ENCODE measurements at regions not wholly inside any gene's neighbourhood (a gene's known extent, or its start where the extent isn't known, plus 50 kb on each side); places are given as distances from the start of the nearest gene placed in this dataset.

DNA sequence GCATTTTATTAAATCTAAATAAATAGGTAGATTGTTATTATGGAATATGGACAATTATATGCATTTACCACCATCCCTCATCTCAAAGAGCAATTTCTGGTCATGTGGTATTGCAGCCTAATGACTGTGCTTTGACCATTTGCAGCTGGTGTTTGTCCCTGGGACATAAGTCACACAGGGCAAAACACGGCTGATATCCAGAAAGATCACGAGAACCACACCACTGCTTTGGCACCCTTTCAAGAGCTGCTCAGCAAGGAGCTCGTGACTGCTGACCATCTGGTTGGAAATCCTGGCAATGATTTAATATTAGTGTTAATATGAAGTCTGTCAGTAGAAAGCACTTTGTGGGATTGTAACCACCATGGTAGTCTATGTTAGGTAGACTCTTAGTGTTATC, 545.0 kb downstream of the GBA3 start (continued):
- TF ChIP-seq SP1 (IDR thresholded peaks at IDR 0.05) (peak; percentile 13), EGR1 (IDR thresholded peaks at IDR 0.05; ENCODE audit: low read depth in 2 of 2) (no peak)
- TF ChIP-seq, protein P1, sequence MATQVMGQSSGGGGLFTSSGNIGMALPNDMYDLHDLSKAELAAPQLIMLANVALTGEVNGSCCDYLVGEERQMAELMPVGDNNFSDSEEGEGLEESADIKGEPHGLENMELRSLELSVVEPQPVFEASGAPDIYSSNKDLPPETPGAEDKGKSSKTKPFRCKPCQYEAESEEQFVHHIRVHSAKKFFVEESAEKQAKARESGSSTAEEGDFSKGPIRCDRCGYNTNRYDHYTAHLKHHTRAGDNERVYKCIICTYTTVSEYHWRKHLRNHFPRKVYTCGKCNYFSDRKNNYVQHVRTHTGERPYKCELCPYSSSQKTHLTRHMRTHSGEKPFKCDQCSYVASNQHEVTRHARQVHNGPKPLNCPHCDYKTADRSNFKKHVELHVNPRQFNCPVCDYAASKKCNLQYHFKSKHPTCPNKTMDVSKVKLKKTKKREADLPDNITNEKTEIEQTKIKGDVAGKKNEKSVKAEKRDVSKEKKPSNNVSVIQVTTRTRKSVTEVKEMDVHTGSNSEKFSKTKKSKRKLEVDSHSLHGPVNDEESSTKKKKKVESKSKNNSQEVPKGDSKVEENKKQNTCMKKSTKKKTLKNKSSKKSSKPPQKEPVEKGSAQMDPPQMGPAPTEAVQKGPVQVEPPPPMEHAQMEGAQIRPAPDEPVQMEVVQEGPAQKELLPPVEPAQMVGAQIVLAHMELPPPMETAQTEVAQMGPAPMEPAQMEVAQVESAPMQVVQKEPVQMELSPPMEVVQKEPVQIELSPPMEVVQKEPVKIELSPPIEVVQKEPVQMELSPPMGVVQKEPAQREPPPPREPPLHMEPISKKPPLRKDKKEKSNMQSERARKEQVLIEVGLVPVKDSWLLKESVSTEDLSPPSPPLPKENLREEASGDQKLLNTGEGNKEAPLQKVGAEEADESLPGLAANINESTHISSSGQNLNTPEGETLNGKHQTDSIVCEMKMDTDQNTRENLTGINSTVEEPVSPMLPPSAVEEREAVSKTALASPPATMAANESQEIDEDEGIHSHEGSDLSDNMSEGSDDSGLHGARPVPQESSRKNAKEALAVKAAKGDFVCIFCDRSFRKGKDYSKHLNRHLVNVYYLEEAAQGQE (IDR thresholded peaks at IDR 0.05), result peak; percentile 43

DNA sequence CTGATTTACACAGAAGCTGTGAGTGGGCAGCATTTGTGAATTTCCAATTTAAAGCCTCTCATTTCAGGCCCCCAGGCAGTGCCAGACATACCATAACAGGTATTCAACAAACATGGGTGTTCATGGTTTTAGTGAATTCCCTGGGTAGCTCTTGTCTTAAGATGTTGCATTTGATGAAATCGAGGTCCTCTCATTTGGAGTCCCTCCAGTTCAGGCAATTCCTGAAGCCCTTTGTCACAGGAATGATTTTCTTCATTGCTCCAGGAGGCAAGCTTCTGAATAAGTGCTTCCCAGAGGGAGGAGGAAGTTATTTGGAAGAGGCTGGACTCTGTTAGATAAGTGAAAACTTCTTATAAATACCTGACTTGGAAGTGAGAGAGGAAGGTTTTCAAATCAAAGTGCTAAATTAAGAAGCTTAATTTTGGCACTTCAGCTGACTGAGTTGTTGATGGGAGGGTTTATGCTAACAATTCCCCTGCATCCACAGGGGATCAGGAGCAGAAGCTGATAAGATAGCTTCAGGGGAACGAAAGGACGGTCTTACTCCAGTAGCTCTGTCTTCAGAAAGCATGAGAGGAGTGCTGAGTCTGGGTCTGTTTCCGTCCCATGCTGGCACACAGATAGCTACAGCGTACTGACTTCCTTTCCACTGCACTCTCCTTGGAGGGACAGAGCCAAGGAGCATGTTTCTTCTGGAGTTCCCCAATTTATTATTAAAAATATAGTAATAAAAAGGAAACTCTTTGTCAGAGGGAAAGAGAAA, 543.1 kb downstream of the GBA3 start:
- no peaks in the 10 kb centered on the region for H3K36me3 ChIP-seq (ENCODE audit: control insufficient read depth in 4 of 4, insufficient read depth in 3 of 4, low read depth in 1 of 4, low read length in 3 of 4)
- H3K9ac ChIP-seq (ENCODE audit: low read depth in 1 of 2, low read length in 2 of 2), result no peak overlapping the region
- no peak overlapping the region for H3K4me3 ChIP-seq (ENCODE audit: low read depth in 1 of 3, low read length in 3 of 3)
- no peaks in the 10 kb centered on the region for H3K9me3 ChIP-seq (ENCODE audit: control insufficient read depth in 4 of 4, low read length in 3 of 4)
- no peak overlapping the region for H3K27ac ChIP-seq (ENCODE audit: low read depth in 1 of 2, low read length in 2 of 2)
- DNase-seq (ENCODE audit: low spot score), result no peak
- 58% methylated on average over 5 of the region's 5 CpGs for WGBS
- no peak for TF ChIP-seq TAF1 (conservative IDR thresholded peaks at IDR 0.05)
- TF ChIP-seq, protein P2, sequence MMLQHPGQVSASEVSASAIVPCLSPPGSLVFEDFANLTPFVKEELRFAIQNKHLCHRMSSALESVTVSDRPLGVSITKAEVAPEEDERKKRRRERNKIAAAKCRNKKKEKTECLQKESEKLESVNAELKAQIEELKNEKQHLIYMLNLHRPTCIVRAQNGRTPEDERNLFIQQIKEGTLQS (IDR thresholded peaks at IDR 0.05), result no peak
- no peak for TF ChIP-seq NR2F2 (IDR thresholded peaks at IDR 0.05)
- TF ChIP-seq, protein P3, sequence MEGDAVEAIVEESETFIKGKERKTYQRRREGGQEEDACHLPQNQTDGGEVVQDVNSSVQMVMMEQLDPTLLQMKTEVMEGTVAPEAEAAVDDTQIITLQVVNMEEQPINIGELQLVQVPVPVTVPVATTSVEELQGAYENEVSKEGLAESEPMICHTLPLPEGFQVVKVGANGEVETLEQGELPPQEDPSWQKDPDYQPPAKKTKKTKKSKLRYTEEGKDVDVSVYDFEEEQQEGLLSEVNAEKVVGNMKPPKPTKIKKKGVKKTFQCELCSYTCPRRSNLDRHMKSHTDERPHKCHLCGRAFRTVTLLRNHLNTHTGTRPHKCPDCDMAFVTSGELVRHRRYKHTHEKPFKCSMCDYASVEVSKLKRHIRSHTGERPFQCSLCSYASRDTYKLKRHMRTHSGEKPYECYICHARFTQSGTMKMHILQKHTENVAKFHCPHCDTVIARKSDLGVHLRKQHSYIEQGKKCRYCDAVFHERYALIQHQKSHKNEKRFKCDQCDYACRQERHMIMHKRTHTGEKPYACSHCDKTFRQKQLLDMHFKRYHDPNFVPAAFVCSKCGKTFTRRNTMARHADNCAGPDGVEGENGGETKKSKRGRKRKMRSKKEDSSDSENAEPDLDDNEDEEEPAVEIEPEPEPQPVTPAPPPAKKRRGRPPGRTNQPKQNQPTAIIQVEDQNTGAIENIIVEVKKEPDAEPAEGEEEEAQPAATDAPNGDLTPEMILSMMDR (IDR thresholded peaks at IDR 0.05; ENCODE audit: low read depth, low read length, missing input control), result no peak
- H3K4me1 ChIP-seq (ENCODE audit: control insufficient read depth in 4 of 4, insufficient read depth in 4 of 4, low read length in 3 of 4), result peaks cover 0 to 10% (median 0%) of the 10 kb centered on the region in 4 donors
- H3K27me3 ChIP-seq (ENCODE audit: control insufficient read depth in 4 of 4, insufficient read depth in 4 of 4, low read length in 3 of 4), result no peaks in the 10 kb centered on the region

DNA sequence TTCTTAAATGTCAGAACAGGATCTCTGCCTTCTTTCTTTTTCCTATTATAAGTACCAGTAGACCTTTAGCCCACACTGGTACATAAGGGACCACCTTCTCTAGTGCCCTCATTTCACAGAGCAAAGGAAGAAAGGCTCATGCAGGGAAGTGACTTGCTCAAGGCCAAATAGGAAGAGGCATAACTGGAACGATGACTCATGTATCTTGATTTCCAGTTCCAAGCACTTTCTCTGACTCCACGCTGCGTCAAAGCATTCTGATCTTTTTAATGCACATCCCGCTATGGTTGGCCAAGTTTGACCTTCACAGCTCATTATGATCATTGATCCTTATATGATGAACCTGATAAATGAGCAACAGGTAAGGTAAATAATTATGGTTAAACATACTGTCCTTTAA, 542.0 kb downstream of the GBA3 start:
- no peak overlapping the region for H3K9ac ChIP-seq (ENCODE audit: low read depth in 1 of 2, low read length in 2 of 2)
- no peak for TF ChIP-seq FOXA2 (IDR thresholded peaks at IDR 0.05)
- no peak for TF ChIP-seq SP1 (IDR thresholded peaks at IDR 0.05)
- no peak for TF ChIP-seq JUND (IDR thresholded peaks at IDR 0.05)
- TF ChIP-seq, protein P4, sequence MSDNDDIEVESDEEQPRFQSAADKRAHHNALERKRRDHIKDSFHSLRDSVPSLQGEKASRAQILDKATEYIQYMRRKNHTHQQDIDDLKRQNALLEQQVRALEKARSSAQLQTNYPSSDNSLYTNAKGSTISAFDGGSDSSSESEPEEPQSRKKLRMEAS (IDR thresholded peaks at IDR 0.05), result no peak
- no peak for TF ChIP-seq RAD21 (IDR thresholded peaks at IDR 0.05)
- no peak for TF ChIP-seq TAF1 (conservative IDR thresholded peaks at IDR 0.05)
- TF ChIP-seq HNF4G (IDR thresholded peaks at IDR 0.05), result no peak
- TF ChIP-seq, protein P2 (IDR thresholded peaks at IDR 0.05), result no peak
- WGBS, result 88% methylated on average over 4 of the region's 4 CpGs

More for the DNA sequence above, 542.0 kb downstream of the GBA3 start:
- peaks cover 0 to 10% (median 0%) of the 10 kb centered on the region in 4 donors for H3K4me1 ChIP-seq (ENCODE audit: control insufficient read depth in 4 of 4, insufficient read depth in 4 of 4, low read length in 3 of 4)
- no peak for DNase-seq (ENCODE audit: low spot score)
- H3K9me3 ChIP-seq (ENCODE audit: control insufficient read depth in 4 of 4, low read length in 3 of 4), result no peaks in the 10 kb centered on the region
- no peak overlapping the region for H3K4me3 ChIP-seq (ENCODE audit: low read depth in 1 of 3, low read length in 3 of 3)
- no peaks in the 10 kb centered on the region for H3K27me3 ChIP-seq (ENCODE audit: control insufficient read depth in 4 of 4, insufficient read depth in 4 of 4, low read length in 3 of 4)
- no peak overlapping the region for H3K27ac ChIP-seq (ENCODE audit: low read depth in 1 of 2, low read length in 2 of 2)
- H3K36me3 ChIP-seq (ENCODE audit: control insufficient read depth in 4 of 4, insufficient read depth in 3 of 4, low read depth in 1 of 4, low read length in 3 of 4), result no peaks in the 10 kb centered on the region
